ENCODE measurements at regions not wholly inside any gene's neighbourhood (a gene's known extent, or its start where the extent isn't known, plus 50 kb on each side); places are given as distances from the start of the nearest gene placed in this dataset.
"Not testable (repeated sequence)": the region's sequence is repeated elsewhere in the genome, so short reads cannot be mapped to it uniquely, and the experiment has no call there.

DNA sequence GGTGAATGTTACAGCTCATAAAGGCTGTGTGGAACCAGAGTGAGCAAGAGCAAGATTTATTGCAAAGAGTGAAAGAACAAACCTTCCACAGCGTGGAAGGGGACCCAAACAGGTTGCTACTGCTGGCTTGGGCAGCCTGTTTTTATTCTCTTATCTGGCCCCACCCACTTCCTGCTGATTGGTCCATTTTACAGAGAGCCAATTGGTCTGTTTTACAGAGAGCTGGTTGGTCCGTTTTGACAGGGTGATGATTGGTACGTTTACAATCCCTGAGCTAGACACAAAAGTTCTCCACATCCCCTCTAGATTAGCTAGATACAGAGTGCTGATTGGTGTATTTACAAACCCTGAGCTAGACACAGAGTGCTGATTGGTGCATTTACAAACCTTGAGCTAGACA, 74.4 kb upstream of the TBC1D5 start:
- H2BK12ac ChIP-seq (ENCODE audit: low read length); H3K79me2 ChIP-seq (ENCODE audit: control insufficient read depth, insufficient read depth, low read length, poor library complexity); H3K4me3 ChIP-seq (ENCODE audit: low read depth, low read length); H2BK5ac ChIP-seq (ENCODE audit: low read depth, low read length, poor library complexity); H3K9ac ChIP-seq (ENCODE audit: low read length); H3K36me3 ChIP-seq (ENCODE audit: control insufficient read depth in 1 of 2, insufficient read depth in 2 of 2, low read length in 2 of 2); H3K4ac ChIP-seq (ENCODE audit: low read depth, low read length); H4K91ac ChIP-seq (ENCODE audit: low read depth, low read length); H3K23ac ChIP-seq (ENCODE audit: low read length); H2AK5ac ChIP-seq (ENCODE audit: low read length); H2AFZ ChIP-seq (ENCODE audit: insufficient read depth, low read length, poor library complexity); H3K27ac ChIP-seq (ENCODE audit: low read depth, low read length); H4K12ac ChIP-seq (ENCODE audit: low read depth, low read length); H3K4me1 ChIP-seq (ENCODE audit: control insufficient read depth in 1 of 2, insufficient read depth in 2 of 2, low read length in 2 of 2); H3K4me2 ChIP-seq (ENCODE audit: low read length); H3K27me3 ChIP-seq (ENCODE audit: insufficient read depth, low read length); H3K14ac ChIP-seq (ENCODE audit: low read length); H3K9me3 ChIP-seq (ENCODE audit: insufficient read depth, low read depth, low read length); H3K18ac ChIP-seq (ENCODE audit: low read length); H3K79me1 ChIP-seq (ENCODE audit: low read length); DNase-seq; H4K8ac ChIP-seq (ENCODE audit: low read depth, low read length); H2BK120ac ChIP-seq (ENCODE audit: insufficient read depth, low read length, poor library complexity): not testable (repeated sequence)
- WGBS (ENCODE audit: extremely low coverage, insufficient coverage, insufficient read length): no CpG with 5 or more reads among the region's 3 CpGs

DNA sequence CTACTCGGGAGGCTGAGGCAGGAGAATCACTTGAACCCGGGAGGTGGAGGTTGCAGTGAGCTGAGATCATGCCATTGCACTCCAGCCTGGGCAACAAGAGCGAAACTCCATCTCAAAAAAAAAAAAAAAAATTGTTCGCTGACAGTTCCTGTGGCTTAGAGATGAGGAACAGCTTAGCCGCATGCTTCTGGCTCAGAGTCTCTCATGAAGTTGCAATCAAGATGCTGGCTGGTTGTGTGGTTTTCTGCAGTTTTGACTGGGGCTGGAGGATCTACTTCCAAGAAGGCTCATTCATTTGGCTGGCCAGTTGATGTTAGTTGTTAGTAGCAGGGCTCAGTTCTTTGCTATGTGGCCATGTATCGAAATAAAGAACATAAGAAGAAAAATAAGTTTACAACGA, 69.9 kb upstream of the TBC1D5 start:
- not testable (repeated sequence) for H3K9me3 ChIP-seq (ENCODE audit: insufficient read depth, low read depth, low read length); H3K14ac ChIP-seq (ENCODE audit: low read length); H4K8ac ChIP-seq (ENCODE audit: low read depth, low read length); H3K79me2 ChIP-seq (ENCODE audit: control insufficient read depth, insufficient read depth, low read length, poor library complexity); H3K36me3 ChIP-seq (ENCODE audit: control insufficient read depth in 1 of 2, insufficient read depth in 2 of 2, low read length in 2 of 2); H3K9ac ChIP-seq (ENCODE audit: low read length); H3K27ac ChIP-seq (ENCODE audit: low read depth, low read length); H3K4me3 ChIP-seq (ENCODE audit: low read depth, low read length); H2AFZ ChIP-seq (ENCODE audit: insufficient read depth, low read length, poor library complexity); H3K4ac ChIP-seq (ENCODE audit: low read depth, low read length); H2AK5ac ChIP-seq (ENCODE audit: low read length); H3K18ac ChIP-seq (ENCODE audit: low read length); H3K4me2 ChIP-seq (ENCODE audit: low read length); H3K79me1 ChIP-seq (ENCODE audit: low read length); H2BK120ac ChIP-seq (ENCODE audit: insufficient read depth, low read length, poor library complexity); H3K27me3 ChIP-seq (ENCODE audit: insufficient read depth, low read length); DNase-seq; H4K12ac ChIP-seq (ENCODE audit: low read depth, low read length); H2BK12ac ChIP-seq (ENCODE audit: low read length); H4K91ac ChIP-seq (ENCODE audit: low read depth, low read length); H3K4me1 ChIP-seq (ENCODE audit: control insufficient read depth in 1 of 2, insufficient read depth in 2 of 2, low read length in 2 of 2); H3K23ac ChIP-seq (ENCODE audit: low read length); H2BK5ac ChIP-seq (ENCODE audit: low read depth, low read length, poor library complexity)
- WGBS (ENCODE audit: extremely low coverage, insufficient coverage, insufficient read length): no CpG with 5 or more reads among the region's 7 CpGs

DNA sequence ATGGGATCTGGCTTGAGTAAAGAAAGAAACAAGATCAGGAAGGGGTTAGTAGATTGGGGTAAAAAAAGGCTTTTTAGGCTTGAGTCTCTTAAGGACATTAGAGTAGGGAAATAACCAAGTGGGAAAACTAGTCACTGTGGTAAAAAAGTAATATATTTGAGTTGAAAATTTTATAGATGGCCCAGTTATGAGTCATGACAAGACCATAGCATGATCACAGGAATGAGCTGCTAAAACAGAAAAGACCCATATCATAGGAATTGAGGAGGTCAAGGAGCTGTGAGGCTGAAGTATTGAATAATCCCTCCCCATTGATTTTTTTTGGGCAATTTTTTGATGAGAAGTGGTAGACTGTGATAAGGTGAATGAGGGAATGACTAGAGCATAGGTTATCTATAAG, 69.2 kb upstream of the TBC1D5 start:
- Histone ChIP-seq H2AK5ac (ENCODE audit: low read length) (no peak overlapping the region), H3K4me1 (ENCODE audit: control insufficient read depth in 1 of 2, insufficient read depth in 2 of 2, low read length in 2 of 2) (peaks cover 0 to 2% of the 10 kb centered on the region in 2 experiments), H3K9me3 (ENCODE audit: insufficient read depth, low read depth, low read length) (no peaks in the 10 kb centered on the region), H4K8ac (ENCODE audit: low read depth, low read length) (no peak overlapping the region), H3K27ac (ENCODE audit: low read depth, low read length) (no peak overlapping the region), H3K27me3 (ENCODE audit: insufficient read depth, low read length) (no peaks in the 10 kb centered on the region), H4K12ac (ENCODE audit: low read depth, low read length) (no peak overlapping the region), H3K79me1 (ENCODE audit: low read length) (peaks cover 3% of the 10 kb centered on the region), H2BK5ac (ENCODE audit: low read depth, low read length, poor library complexity) (no peak overlapping the region), H3K23ac (ENCODE audit: low read length) (no peak overlapping the region), H2BK120ac (ENCODE audit: insufficient read depth, low read length, poor library complexity) (no peak overlapping the region), H3K14ac (ENCODE audit: low read length) (no peak overlapping the region), H3K36me3 (ENCODE audit: control insufficient read depth in 1 of 2, insufficient read depth in 2 of 2, low read length in 2 of 2) (no peaks in the 10 kb centered on the region), H3K18ac (ENCODE audit: low read length) (no peak overlapping the region), H3K4me2 (ENCODE audit: low read length) (no peak overlapping the region), H2BK12ac (ENCODE audit: low read length) (no peak overlapping the region), H3K9ac (ENCODE audit: low read length) (no peak overlapping the region), H3K79me2 (ENCODE audit: control insufficient read depth, insufficient read depth, low read length, poor library complexity) (no peaks in the 10 kb centered on the region), H3K4ac (ENCODE audit: low read depth, low read length) (no peak overlapping the region), H2AFZ (ENCODE audit: insufficient read depth, low read length, poor library complexity) (no peak overlapping the region), H4K91ac (ENCODE audit: low read depth, low read length) (no peak overlapping the region), H3K4me3 (ENCODE audit: low read depth, low read length) (no peak overlapping the region)
- peak in 1 of 2 donors; percentile 3 for DNase-seq

DNA sequence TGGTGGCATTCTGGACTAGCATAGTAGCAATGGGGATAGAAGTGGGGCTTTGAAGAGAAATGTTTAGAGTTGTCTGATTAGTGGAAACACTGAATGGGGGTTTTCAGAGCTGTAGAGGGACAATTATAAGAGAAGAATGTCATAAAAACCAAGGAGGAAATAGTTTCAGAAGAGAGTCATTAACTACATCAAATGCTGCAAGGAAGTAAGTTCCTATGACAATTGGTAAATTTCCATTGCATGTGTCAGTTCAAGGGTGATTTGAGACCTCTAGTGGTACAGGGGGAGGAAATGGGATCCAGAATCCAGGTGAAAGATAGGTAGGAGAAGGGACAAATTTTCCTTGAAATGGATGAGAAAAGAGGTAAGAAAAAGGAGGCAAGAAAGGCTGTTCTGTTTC, 68.3 kb upstream of the TBC1D5 start:
- Histone ChIP-seq H3K9ac (ENCODE audit: low read length) (no peak overlapping the region), H3K36me3 (ENCODE audit: control insufficient read depth in 1 of 2, insufficient read depth in 2 of 2, low read length in 2 of 2) (no peaks in the 10 kb centered on the region), H2AK5ac (ENCODE audit: low read length) (no peak overlapping the region), H3K9me3 (ENCODE audit: insufficient read depth, low read depth, low read length) (no peaks in the 10 kb centered on the region), H3K79me2 (ENCODE audit: control insufficient read depth, insufficient read depth, low read length, poor library complexity) (no peaks in the 10 kb centered on the region), H2AFZ (ENCODE audit: insufficient read depth, low read length, poor library complexity) (no peak overlapping the region), H2BK5ac (ENCODE audit: low read depth, low read length, poor library complexity) (no peak overlapping the region), H3K23ac (ENCODE audit: low read length) (no peak overlapping the region), H3K27me3 (ENCODE audit: insufficient read depth, low read length) (no peaks in the 10 kb centered on the region), H3K4me3 (ENCODE audit: low read depth, low read length) (no peak overlapping the region), H4K12ac (ENCODE audit: low read depth, low read length) (no peak overlapping the region), H3K27ac (ENCODE audit: low read depth, low read length) (no peak overlapping the region), H2BK120ac (ENCODE audit: insufficient read depth, low read length, poor library complexity) (no peak overlapping the region), H2BK12ac (ENCODE audit: low read length) (no peak overlapping the region), H4K91ac (ENCODE audit: low read depth, low read length) (no peak overlapping the region), H3K4ac (ENCODE audit: low read depth, low read length) (no peak overlapping the region), H4K8ac (ENCODE audit: low read depth, low read length) (no peak overlapping the region), H3K14ac (ENCODE audit: low read length) (no peak overlapping the region), H3K79me1 (ENCODE audit: low read length) (no peaks in the 10 kb centered on the region), H3K4me1 (ENCODE audit: control insufficient read depth in 1 of 2, insufficient read depth in 2 of 2, low read length in 2 of 2) (peaks cover 4 to 5% of the 10 kb centered on the region in 2 experiments), H3K18ac (ENCODE audit: low read length) (no peak overlapping the region), H3K4me2 (ENCODE audit: low read length) (no peak overlapping the region)
- DNase-seq: peak in 1 of 2 donors; percentile 39

DNA sequence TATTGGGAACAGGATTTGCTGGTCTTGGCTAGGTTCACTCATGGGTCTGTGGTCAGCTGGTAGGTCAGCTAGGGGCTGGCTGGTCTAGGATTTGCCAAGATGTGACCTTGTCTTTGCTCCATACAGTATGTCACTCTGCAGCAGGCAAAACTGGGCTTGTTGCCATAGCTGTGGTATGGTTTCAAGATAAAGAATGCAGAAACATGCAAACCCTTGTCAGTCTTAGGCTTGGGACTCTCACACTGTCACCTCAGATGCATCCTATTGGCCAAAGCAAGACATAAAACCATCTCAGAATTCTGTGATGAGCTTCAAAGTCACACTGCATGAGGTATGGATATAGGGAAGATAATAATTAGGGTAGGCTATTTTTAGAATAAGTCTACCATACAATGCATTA, 66.6 kb upstream of the TBC1D5 start:
- peak in 1 of 2 donors; percentile 18 for DNase-seq
- H3K18ac ChIP-seq (ENCODE audit: low read length): no peak overlapping the region
- no peak overlapping the region for H3K23ac ChIP-seq (ENCODE audit: low read length)
- H4K91ac ChIP-seq (ENCODE audit: low read depth, low read length): no peak overlapping the region
- H3K4me1 ChIP-seq (ENCODE audit: control insufficient read depth in 1 of 2, insufficient read depth in 2 of 2, low read length in 2 of 2): peaks cover 4 to 5% of the 10 kb centered on the region in 2 experiments
- no peaks in the 10 kb centered on the region for H3K79me2 ChIP-seq (ENCODE audit: control insufficient read depth, insufficient read depth, low read length, poor library complexity)
- no peaks in the 10 kb centered on the region for H3K9me3 ChIP-seq (ENCODE audit: insufficient read depth, low read depth, low read length)
- no peak overlapping the region for H3K27ac ChIP-seq (ENCODE audit: low read depth, low read length)
- no peak overlapping the region for H3K4me3 ChIP-seq (ENCODE audit: low read depth, low read length)
- H3K14ac ChIP-seq (ENCODE audit: low read length): no peak overlapping the region
- H2BK12ac ChIP-seq (ENCODE audit: low read length): no peak overlapping the region
- no peak overlapping the region for H2AFZ ChIP-seq (ENCODE audit: insufficient read depth, low read length, poor library complexity)
- H2AK5ac ChIP-seq (ENCODE audit: low read length): no peak overlapping the region
- H4K12ac ChIP-seq (ENCODE audit: low read depth, low read length): no peak overlapping the region
- H3K9ac ChIP-seq (ENCODE audit: low read length): no peak overlapping the region
- no peak overlapping the region for H3K4ac ChIP-seq (ENCODE audit: low read depth, low read length)
- no peaks in the 10 kb centered on the region for H3K36me3 ChIP-seq (ENCODE audit: control insufficient read depth in 1 of 2, insufficient read depth in 2 of 2, low read length in 2 of 2)
- H4K8ac ChIP-seq (ENCODE audit: low read depth, low read length): no peak overlapping the region
- no peak overlapping the region for H2BK120ac ChIP-seq (ENCODE audit: insufficient read depth, low read length, poor library complexity)
- no peaks in the 10 kb centered on the region for H3K79me1 ChIP-seq (ENCODE audit: low read length)
- H3K27me3 ChIP-seq (ENCODE audit: insufficient read depth, low read length): no peaks in the 10 kb centered on the region
- no peak overlapping the region for H2BK5ac ChIP-seq (ENCODE audit: low read depth, low read length, poor library complexity)
- H3K4me2 ChIP-seq (ENCODE audit: low read length): no peak overlapping the region
